ENCODE measurements at regions not wholly inside any gene's neighbourhood (a gene's known extent, or its start where the extent isn't known, plus 50 kb on each side); places are given as distances from the start of the nearest gene placed in this dataset.
"Not testable (repeated sequence)": the region's sequence is repeated elsewhere in the genome, so short reads cannot be mapped to it uniquely, and the experiment has no call there.

- no peak for DNase-seq
Measured at GRCh38 chr11:128151780-128152179, 435.6 kb downstream of the ETS1 start.

GRCh38 chr11:128151338-128151737 is 436.0 kb downstream of the ETS1 start:
- DNase-seq: no peak

GRCh38 chr11:128148208-128148607 is 439.1 kb downstream of the ETS1 start:
- DNase-seq: no peak

GRCh38 chr11:128146926-128147605 is 440.3 kb downstream of the ETS1 start:
- no peak for DNase-seq

GRCh38 chr11:128140293-128140692 is 447.1 kb downstream of the ETS1 start:
- not testable (repeated sequence) for DNase-seq

GRCh38 chr11:128135451-128135850 is 451.9 kb downstream of the ETS1 start:
- peak in 1 of 2 experiments; percentile 50 for DNase-seq

GRCh38 chr11:128133501-128133900 is 453.9 kb downstream of the ETS1 start:
- DNase-seq: no peak

- no peak for DNase-seq
Measured at GRCh38 chr11:128130052-128130451, 457.3 kb downstream of the ETS1 start.

GRCh38 chr11:128125723-128126122 is 461.6 kb downstream of the ETS1 start:
- no peak for DNase-seq

GRCh38 chr11:128116885-128117284 is 470.5 kb downstream of the ETS1 start:
- DNase-seq: no peak

GRCh38 chr11:128116447-128116846 is 470.9 kb downstream of the ETS1 start:
- DNase-seq: no peak

- DNase-seq: no peak
Measured at GRCh38 chr11:128105950-128106349, 481.4 kb downstream of the ETS1 start.

GRCh38 chr11:128105511-128105910 is 481.8 kb downstream of the ETS1 start:
- no peak for DNase-seq

- no peak for DNase-seq
Measured at GRCh38 chr11:128103278-128103873, 484.0 kb downstream of the ETS1 start.

GRCh38 chr11:128098781-128099180 is 488.6 kb downstream of the ETS1 start:
- DNase-seq: no peak

- peak; percentile 89 to 97 for DNase-seq
Measured at GRCh38 chr11:128095466-128095981, 491.8 kb downstream of the ETS1 start.

- DNase-seq: no peak
Measured at GRCh38 chr11:128093689-128094088, 493.7 kb downstream of the ETS1 start.

GRCh38 chr11:128089962-128090361 is 497.4 kb downstream of the ETS1 start:
- no peak for DNase-seq

- no peak for DNase-seq
Measured at GRCh38 chr11:128086794-128087193, 500.6 kb downstream of the ETS1 start.

GRCh38 chr11:128085276-128085675 is 502.1 kb downstream of the ETS1 start:
- DNase-seq: no peak

GRCh38 chr11:128082574-128082973 is 504.8 kb downstream of the ETS1 start:
- no peak for DNase-seq

GRCh38 chr11:128069665-128070064 is 517.7 kb downstream of the ETS1 start:
- no peak for DNase-seq

GRCh38 chr11:128067780-128068179 is 519.6 kb downstream of the ETS1 start:
- no peak for DNase-seq

- DNase-seq: no peak
Measured at GRCh38 chr11:128066399-128066798, 521.0 kb downstream of the ETS1 start.
